A549 (cell line): ENCODE measurements at regions not wholly inside any gene's neighbourhood (a gene's known extent, or its start where the extent isn't known, plus 50 kb on each side); places are given as distances from the start of the nearest gene placed in this dataset.

Source experiments
- CBX2 ChIP-seq: fragments of 200-600 bp; sonication (generic); IDR thresholded peaks from 2 replicates; pipeline ENCODE4 v1.6.1; 2016; ENCODE audit warnings: low read depth, mild to moderate bottlenecking, borderline replicate concordance
- CHD2 ChIP-seq: fragments of 150-350 bp; IDR thresholded peaks from 2 replicates; pipeline ENCODE4 v1.6.1; 2014; ENCODE audit warnings: low read length; ENCODE audit not compliant: partially characterized antibody
- ESRRA ChIP-seq: fragments of 150-350 bp; IDR thresholded peaks from 2 replicates; pipeline ENCODE4 v1.6.1; 2014; ENCODE audit warnings: mild to moderate bottlenecking, low read length, borderline replicate concordance
- JUN ChIP-seq, 2 experiments: fragments of >200 bp; sonication (Bioruptor Twin); formaldehyde crosslinking; IDR thresholded peaks; 2 replicates in 1 of 2; 3 replicates in 1 of 2; pipeline ENCODE4 v1.6.1; 2016 to 2017
- KDM1A ChIP-seq: fragments of 200-600 bp; sonication (generic); IDR thresholded peaks from 2 replicates; pipeline ENCODE4 v1.6.1; 2016; ENCODE audit warnings: low read depth, mild to moderate bottlenecking
- KDM5A ChIP-seq: fragments of 200-600 bp; sonication (generic); IDR thresholded peaks from 2 replicates; pipeline ENCODE4 v1.6.1; 2016; ENCODE audit warnings: antibody characterized with exemption, mild to moderate bottlenecking
- NR3C1 ChIP-seq: fragments of >200 bp; sonication (Bioruptor Twin); formaldehyde crosslinking; IDR thresholded peaks from 3 replicates; pipeline ENCODE4 v1.6.1; 2017
- POLR2A ChIP-seq: IDR thresholded peaks from 2 replicates; pipeline ENCODE4 v1.6.1; 2012; ENCODE audit warnings: mild to moderate bottlenecking, low read length
- POLR2AphosphoS2 ChIP-seq: conservative IDR thresholded peaks from 2 replicates; pipeline ENCODE4 v1.6.1; 2012; ENCODE audit warnings: low read length, improper control_type of control experiment, inconsistent platforms
- REST ChIP-seq: fragments of 200-600 bp; sonication (generic); IDR thresholded peaks from 2 replicates; pipeline ENCODE4 v1.6.1; 2016; ENCODE audit warnings: antibody characterized with exemption, mild to moderate bottlenecking, moderate library complexity
- RFX5 ChIP-seq: fragments of 450-650 bp; IDR thresholded peaks from 2 replicates; pipeline ENCODE4 v1.7.1; 2014; ENCODE audit warnings: antibody characterized with exemption, mild to moderate bottlenecking, moderate library complexity
- TF ChIP-seq, protein P1 (sequence below): fragments of >200 bp; sonication (Bioruptor Twin); formaldehyde crosslinking; IDR thresholded peaks from 3 replicates; pipeline ENCODE4 v1.5.1; 2016
- TF ChIP-seq, protein P2 (sequence below): IDR thresholded peaks from 2 replicates; pipeline ENCODE4 v1.6.1; 2012

DNA sequence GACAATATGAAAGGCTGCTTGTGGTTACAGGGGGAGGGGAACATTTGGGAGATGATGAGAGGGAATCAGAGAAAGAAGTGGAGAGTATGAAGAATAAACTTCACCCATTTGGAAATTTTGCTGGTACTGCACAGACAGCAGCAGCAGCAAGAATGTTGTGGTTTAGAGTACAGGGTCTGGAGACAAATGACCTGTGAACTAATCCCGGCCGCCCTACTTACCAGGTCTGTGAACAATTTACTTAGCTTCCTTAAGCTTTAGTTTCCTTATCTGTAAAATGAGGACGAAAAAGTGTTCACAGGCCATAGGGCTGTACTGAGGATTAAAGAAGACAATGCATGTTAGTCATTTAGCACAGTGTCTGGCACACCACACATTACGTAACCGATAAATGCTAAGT lies 685.4 kb upstream of the CELF4 start:
- TF ChIP-seq RFX5, result no peak
- TF ChIP-seq POLR2A, result no peak
- TF ChIP-seq, protein P1, sequence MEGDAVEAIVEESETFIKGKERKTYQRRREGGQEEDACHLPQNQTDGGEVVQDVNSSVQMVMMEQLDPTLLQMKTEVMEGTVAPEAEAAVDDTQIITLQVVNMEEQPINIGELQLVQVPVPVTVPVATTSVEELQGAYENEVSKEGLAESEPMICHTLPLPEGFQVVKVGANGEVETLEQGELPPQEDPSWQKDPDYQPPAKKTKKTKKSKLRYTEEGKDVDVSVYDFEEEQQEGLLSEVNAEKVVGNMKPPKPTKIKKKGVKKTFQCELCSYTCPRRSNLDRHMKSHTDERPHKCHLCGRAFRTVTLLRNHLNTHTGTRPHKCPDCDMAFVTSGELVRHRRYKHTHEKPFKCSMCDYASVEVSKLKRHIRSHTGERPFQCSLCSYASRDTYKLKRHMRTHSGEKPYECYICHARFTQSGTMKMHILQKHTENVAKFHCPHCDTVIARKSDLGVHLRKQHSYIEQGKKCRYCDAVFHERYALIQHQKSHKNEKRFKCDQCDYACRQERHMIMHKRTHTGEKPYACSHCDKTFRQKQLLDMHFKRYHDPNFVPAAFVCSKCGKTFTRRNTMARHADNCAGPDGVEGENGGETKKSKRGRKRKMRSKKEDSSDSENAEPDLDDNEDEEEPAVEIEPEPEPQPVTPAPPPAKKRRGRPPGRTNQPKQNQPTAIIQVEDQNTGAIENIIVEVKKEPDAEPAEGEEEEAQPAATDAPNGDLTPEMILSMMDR, result no peak
- TF ChIP-seq NR3C1, result no peak
- no peak for TF ChIP-seq JUN (IDR thresholded peaks at IDR 0.05)
- TF ChIP-seq KDM1A, result no peak
- no peak for TF ChIP-seq ESRRA
- no peak for TF ChIP-seq REST
- no peak for TF ChIP-seq CBX2
- no peak for TF ChIP-seq CHD2
- no peak for TF ChIP-seq POLR2AphosphoS2
- TF ChIP-seq, protein P2, sequence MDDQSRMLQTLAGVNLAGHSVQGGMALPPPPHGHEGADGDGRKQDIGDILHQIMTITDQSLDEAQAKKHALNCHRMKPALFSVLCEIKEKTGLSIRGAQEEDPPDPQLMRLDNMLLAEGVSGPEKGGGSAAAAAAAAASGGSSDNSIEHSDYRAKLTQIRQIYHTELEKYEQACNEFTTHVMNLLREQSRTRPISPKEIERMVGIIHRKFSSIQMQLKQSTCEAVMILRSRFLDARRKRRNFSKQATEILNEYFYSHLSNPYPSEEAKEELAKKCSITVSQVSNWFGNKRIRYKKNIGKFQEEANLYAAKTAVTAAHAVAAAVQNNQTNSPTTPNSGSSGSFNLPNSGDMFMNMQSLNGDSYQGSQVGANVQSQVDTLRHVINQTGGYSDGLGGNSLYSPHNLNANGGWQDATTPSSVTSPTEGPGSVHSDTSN, result no peak
- TF ChIP-seq KDM5A, result no peak
